CD4-positive, alpha-beta T cell (primary cell): ENCODE measurements at regions not wholly inside any gene's neighbourhood (a gene's known extent, or its start where the extent isn't known, plus 50 kb on each side); places are given as distances from the start of the nearest gene placed in this dataset.

ENCODE experiments used
- ATAC-seq: fragments of 200-7000 bp; cut with Tn5 transposase; one replicate; pipeline ENCODE4 v1.10.0; 2022; ENCODE audit warnings: mild to moderate bottlenecking; ENCODE audit not compliant: poor library complexity
- CTCF ChIA-PET: fragments of 350-600 bp; sonication (Branson Sonifier 250); formaldehyde crosslinking; loops from one replicate; lab custom pipeline; 2021; ENCODE audit warnings: antibody characterized with exemption, inconsistent platforms; lab: Charles Lee
- POLR2A ChIA-PET: fragments of 350-600 bp; sonication (Branson Sonifier 250); formaldehyde crosslinking; loops from one replicate; lab custom pipeline; 2021; ENCODE audit warnings: antibody characterized with exemption, inconsistent platforms; lab: Charles Lee
- DNase-seq, 14 experiments: peaks; one replicate each; pipeline ENCODE4 v3.0.0-alpha.2; 2013 to 2020; ENCODE audit warnings: mixed read lengths in 2 of 14
- H3K27ac ChIP-seq, 2 donors: one replicate each; pipeline versions ENCODE4 v1.5.1 to v1.7.0; 2013; ENCODE audit warnings: low read length in 2 of 2, low read depth in 1 of 2, mild to moderate bottlenecking in 1 of 2
- H3K27me3 ChIP-seq, 2 experiments: 1 replicate in 1 of 2; 2 replicates in 1 of 2; pipeline versions ENCODE4 v1.6.1 to v1.7.0; 2013; ENCODE audit warnings: low read length in 2 of 2, control low read depth in 1 of 2, mild to moderate bottlenecking in 1 of 2, moderate library complexity in 1 of 2; ENCODE audit not compliant: insufficient read depth in 2 of 2, control insufficient read depth in 1 of 2
- H3K36me3 ChIP-seq: one replicate; pipeline ENCODE4 v1.6.1; 2013; ENCODE audit warnings: low read length, control low read depth; ENCODE audit not compliant: insufficient read depth
- H3K4me1 ChIP-seq: one replicate; pipeline ENCODE4 v1.6.1; 2013; ENCODE audit warnings: low read length, control low read depth; ENCODE audit not compliant: insufficient read depth
- H3K4me3 ChIP-seq: one replicate; pipeline ENCODE4 v1.5.1; 2013; ENCODE audit warnings: mild to moderate bottlenecking, low read length, moderate library complexity
- H3K9me3 ChIP-seq, 2 experiments: 1 replicate in 1 of 2; 2 replicates in 1 of 2; pipeline versions ENCODE4 v1.6.1 to v1.7.0; 2013; ENCODE audit warnings: low read length in 2 of 2, mild to moderate bottlenecking in 2 of 2, control low read depth in 1 of 2, moderate library complexity in 1 of 2; ENCODE audit not compliant: control insufficient read depth in 1 of 2, insufficient read depth in 1 of 2
- H3K27ac Mint-ChIP-seq: one replicate; pipeline ENCODE4 v1.8.0; 2020; ENCODE audit warnings: mixed read lengths
- H3K27me3 Mint-ChIP-seq: one replicate; pipeline ENCODE4 v1.8.0; 2021; ENCODE audit warnings: mixed read lengths
- H3K36me3 Mint-ChIP-seq: one replicate; pipeline ENCODE4 v1.8.0; 2021; ENCODE audit warnings: low read depth, mixed read lengths
- H3K4me1 Mint-ChIP-seq: one replicate; pipeline ENCODE4 v1.8.0; 2021; ENCODE audit warnings: low read depth, mixed read lengths
- H3K4me3 Mint-ChIP-seq: one replicate; pipeline ENCODE4 v1.8.0; 2020; ENCODE audit warnings: mild to moderate bottlenecking, mixed read lengths
- H3K9me3 Mint-ChIP-seq: one replicate; pipeline ENCODE4 v1.8.0; 2020; ENCODE audit warnings: mixed read lengths
- intact Hi-C, 2 experiments: fragments of 100-400 bp; cut with DNase I in 1 of 2; cut with micrococcal nuclease in 1 of 2; formaldehyde crosslinking; loops; one replicate each; pipeline versions ENCODE4 v1.15.1 to v1.9.0; 2023 to 2025; cut with DNase I, micrococcal nuclease
- TF ChIP-seq, protein P1 (sequence below): fragments of 200-600 bp; IDR thresholded peaks from one replicate; pipeline ENCODE4 v1.8.0; 2022; ENCODE audit warnings: antibody characterized with exemption, mild to moderate bottlenecking

DNA sequence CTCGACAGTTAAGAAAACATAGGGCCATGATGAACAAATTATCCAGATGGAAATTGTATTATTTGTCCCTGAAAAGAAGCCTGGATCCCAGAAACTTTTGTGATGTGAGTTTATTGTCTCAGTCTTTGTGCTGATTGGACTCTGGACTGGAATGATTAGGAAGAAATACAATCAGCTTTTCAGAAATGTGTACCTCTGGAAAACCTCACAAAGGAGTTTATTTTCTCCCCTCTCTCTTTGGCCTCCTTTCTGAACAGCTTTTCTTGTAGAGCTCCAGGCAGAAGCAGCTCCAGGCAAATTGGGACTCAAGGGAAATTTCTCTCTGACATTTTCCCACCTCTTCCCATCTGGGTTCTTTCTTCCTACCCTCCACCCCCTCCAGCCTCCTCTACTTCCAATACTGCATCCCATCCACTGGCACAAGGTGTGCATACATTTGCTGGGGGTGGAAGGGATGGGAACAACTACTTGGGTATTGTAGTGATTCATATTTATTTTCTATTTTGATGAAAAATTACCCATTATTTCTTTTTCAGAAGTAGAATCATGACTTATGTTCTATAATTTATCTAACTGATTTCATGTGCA, 119.7 kb downstream of the CD47 start:
- CTCF ChIA-PET, result no interaction called here
- H3K4me3 Mint-ChIP-seq, result no peak overlapping the region

DNA sequence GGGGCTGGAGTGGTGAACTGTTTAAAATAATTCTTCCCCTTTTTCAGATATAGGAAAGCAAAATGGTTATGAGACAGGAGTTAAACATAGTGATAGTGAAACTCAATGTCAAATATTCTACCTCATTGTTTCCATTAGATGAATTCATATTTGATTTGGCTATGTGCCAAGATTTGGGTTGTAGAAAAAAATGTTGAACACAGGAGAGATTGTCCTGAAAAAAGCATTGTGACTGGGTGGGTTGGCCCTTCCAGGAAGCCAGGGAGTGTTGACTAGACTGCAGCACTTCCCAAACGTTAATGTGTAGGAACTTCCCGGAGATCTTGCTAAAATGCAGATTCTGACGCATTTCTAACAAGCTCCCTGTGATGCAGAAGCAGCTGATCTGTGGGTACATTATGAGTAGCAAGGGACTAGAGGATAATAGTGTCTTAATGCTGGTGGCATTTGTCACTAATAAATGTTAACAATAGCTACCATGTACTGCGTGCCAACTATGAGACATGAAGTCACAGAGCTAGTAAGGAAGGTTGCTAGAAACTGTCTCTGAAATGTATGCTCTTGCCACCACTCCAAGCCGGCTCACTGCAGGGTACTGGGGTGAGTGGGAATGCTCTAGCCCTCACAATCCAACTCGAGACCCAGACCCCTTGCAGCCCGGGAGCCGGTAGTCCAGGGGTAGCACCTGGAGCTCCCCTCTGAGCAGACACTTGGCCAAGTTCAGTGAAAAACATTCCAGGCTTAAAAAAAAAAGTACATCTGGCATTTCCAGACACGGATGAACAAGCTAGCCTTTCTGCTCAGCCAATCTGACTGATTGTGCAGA, 120.6 kb downstream of the CD47 start:
- H3K27me3 Mint-ChIP-seq, result no peaks in the 10 kb centered on the region
- TF ChIP-seq, protein P1, sequence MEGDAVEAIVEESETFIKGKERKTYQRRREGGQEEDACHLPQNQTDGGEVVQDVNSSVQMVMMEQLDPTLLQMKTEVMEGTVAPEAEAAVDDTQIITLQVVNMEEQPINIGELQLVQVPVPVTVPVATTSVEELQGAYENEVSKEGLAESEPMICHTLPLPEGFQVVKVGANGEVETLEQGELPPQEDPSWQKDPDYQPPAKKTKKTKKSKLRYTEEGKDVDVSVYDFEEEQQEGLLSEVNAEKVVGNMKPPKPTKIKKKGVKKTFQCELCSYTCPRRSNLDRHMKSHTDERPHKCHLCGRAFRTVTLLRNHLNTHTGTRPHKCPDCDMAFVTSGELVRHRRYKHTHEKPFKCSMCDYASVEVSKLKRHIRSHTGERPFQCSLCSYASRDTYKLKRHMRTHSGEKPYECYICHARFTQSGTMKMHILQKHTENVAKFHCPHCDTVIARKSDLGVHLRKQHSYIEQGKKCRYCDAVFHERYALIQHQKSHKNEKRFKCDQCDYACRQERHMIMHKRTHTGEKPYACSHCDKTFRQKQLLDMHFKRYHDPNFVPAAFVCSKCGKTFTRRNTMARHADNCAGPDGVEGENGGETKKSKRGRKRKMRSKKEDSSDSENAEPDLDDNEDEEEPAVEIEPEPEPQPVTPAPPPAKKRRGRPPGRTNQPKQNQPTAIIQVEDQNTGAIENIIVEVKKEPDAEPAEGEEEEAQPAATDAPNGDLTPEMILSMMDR, result no peak
- DNase-seq (peak in 1 of 14 experiments; percentile 26), ATAC-seq (no peak)
- Histone ChIP-seq H3K9me3 (no peaks in the 10 kb centered on the region), H3K4me3 (no peak overlapping the region), H3K4me1 (peaks cover 4% of the 10 kb centered on the region), H3K36me3 (no peaks in the 10 kb centered on the region), H3K27ac (no peak overlapping the region), H3K27me3 (no peaks in the 10 kb centered on the region)
- ChIA-PET POLR2A (no interaction called here), CTCF (no interaction called here)
- intact Hi-C loops, result no loop called here
- H3K36me3 Mint-ChIP-seq, result no peaks in the 10 kb centered on the region
- peaks cover 24% of the 10 kb centered on the region for H3K4me1 Mint-ChIP-seq
- no peaks in the 10 kb centered on the region for H3K9me3 Mint-ChIP-seq
- H3K4me3 Mint-ChIP-seq, result no peak overlapping the region
- no peak overlapping the region for H3K27ac Mint-ChIP-seq

More for the DNA sequence above, 119.7 kb downstream of the CD47 start:
- ATAC-seq (no peak), DNase-seq (no peak)
- H3K9me3 Mint-ChIP-seq, result no peaks in the 10 kb centered on the region
- POLR2A ChIA-PET, result no interaction called here
- peaks cover 33% of the 10 kb centered on the region for H3K4me1 Mint-ChIP-seq
- H3K27ac ChIP-seq, result no peak overlapping the region
- H3K4me1 ChIP-seq, result peaks cover 13% of the 10 kb centered on the region
- no peaks in the 10 kb centered on the region for H3K27me3 Mint-ChIP-seq
- no peaks in the 10 kb centered on the region for H3K36me3 ChIP-seq
- intact Hi-C loops, result no loop called here
- no peak overlapping the region for H3K27ac Mint-ChIP-seq
- TF ChIP-seq, protein P1, result no peak
- no peaks in the 10 kb centered on the region for H3K36me3 Mint-ChIP-seq
- H3K9me3 ChIP-seq, result no peaks in the 10 kb centered on the region
- no peaks in the 10 kb centered on the region for H3K27me3 ChIP-seq
- no peak overlapping the region for H3K4me3 ChIP-seq

DNA sequence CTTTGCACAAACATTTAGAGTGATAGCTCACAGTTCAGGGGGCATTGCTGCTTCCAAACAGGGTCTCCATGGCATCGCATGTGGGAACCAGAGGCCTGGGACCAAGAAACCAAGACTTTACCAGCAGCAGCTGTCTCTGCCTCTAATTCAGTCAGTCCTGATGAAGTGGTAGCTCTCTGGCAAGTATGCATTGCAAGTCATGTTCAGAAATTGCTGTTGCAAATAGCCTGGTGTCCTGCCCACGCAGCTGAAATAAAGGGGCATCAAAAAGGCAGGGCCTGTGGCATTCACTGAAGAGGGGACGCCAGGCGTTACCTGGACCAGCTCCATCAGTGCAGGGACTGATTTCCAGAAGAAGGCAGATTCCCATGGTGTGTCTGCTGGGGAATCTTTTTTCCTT, 121.3 kb downstream of the CD47 start:
- CTCF ChIA-PET, result no interaction called here
- Mint-ChIP-seq H3K4me3 (no peak overlapping the region), H3K36me3 (no peaks in the 10 kb centered on the region), H3K9me3 (no peaks in the 10 kb centered on the region), H3K27ac (no peak overlapping the region), H3K27me3 (no peaks in the 10 kb centered on the region), H3K4me1 (peaks cover 17% of the 10 kb centered on the region)
- POLR2A ChIA-PET, result no interaction called here
- Histone ChIP-seq H3K9me3 (no peaks in the 10 kb centered on the region), H3K4me3 (no peak overlapping the region), H3K27me3 (no peaks in the 10 kb centered on the region), H3K4me1 (no peaks in the 10 kb centered on the region), H3K27ac (no peak overlapping the region), H3K36me3 (no peaks in the 10 kb centered on the region)
- intact Hi-C loops, result no loop called here
- ATAC-seq (no peak), DNase-seq (no peak)
- TF ChIP-seq, protein P1, result no peak
